IMR-90 (cell line): ENCODE measurements at regions not wholly inside any gene's neighbourhood (a gene's known extent, or its start where the extent isn't known, plus 50 kb on each side); places are given as distances from the start of the nearest gene placed in this dataset.

Experiments used
- FOS ChIP-seq: fragments of 150-350 bp; IDR thresholded peaks from 2 replicates; pipeline ENCODE4 v1.6.1; 2016; ENCODE audit warnings: low read depth, low read length
- POLR2A ChIP-seq: IDR thresholded peaks from 2 replicates; pipeline ENCODE4 v1.6.1; 2012; ENCODE audit warnings: mild to moderate bottlenecking, low read depth, low read length
- RAD21 ChIP-seq: IDR thresholded peaks from 2 replicates; pipeline ENCODE4 v1.6.1; 2012; ENCODE audit warnings: low read length, improper control_type of control experiment
- TF ChIP-seq, protein P1 (sequence below): conservative IDR thresholded peaks from 2 replicates; pipeline ENCODE4 v1.5.1; 2012; ENCODE audit warnings: mild to moderate bottlenecking, low read depth, low read length, improper control_type of control experiment
- TF ChIP-seq, protein P2 (sequence below): fragments of 150-350 bp; IDR thresholded peaks from 2 replicates; pipeline ENCODE4 v1.6.1; 2017; ENCODE audit warnings: mild to moderate bottlenecking, antibody characterized with exemption, low read length, low read depth

DNA sequence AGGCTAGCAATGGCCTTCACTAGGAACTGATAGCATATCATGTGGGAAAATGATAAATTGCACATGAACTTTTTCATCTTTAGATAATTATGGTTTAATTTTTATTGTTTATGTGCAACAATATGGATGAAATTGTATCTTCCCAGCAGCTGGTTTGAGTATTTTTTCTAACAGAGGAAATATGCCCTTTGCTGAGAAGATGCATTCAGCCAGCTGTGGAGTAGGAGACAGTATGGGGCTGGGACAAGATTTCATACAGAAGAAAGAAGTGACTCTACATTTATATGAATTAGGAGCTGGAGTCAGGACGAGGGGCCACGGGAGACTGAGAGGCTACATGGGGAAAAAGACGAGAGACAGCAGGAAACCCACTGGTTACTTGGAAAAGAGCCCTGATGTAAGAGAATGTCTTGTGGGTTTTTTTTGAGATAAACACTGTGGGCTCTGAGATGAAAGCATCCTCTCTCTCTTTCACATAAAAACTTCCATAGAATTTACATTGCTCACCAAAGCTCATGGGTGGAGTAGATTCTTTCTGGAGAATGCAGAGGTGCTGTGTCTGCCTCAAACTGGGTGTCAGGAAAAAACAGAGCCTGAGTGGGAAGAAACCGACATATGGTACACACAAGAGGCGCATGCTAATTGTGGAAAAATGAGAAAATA is 115.2 kb upstream of the PDZRN3 start:
- TF ChIP-seq, protein P1, sequence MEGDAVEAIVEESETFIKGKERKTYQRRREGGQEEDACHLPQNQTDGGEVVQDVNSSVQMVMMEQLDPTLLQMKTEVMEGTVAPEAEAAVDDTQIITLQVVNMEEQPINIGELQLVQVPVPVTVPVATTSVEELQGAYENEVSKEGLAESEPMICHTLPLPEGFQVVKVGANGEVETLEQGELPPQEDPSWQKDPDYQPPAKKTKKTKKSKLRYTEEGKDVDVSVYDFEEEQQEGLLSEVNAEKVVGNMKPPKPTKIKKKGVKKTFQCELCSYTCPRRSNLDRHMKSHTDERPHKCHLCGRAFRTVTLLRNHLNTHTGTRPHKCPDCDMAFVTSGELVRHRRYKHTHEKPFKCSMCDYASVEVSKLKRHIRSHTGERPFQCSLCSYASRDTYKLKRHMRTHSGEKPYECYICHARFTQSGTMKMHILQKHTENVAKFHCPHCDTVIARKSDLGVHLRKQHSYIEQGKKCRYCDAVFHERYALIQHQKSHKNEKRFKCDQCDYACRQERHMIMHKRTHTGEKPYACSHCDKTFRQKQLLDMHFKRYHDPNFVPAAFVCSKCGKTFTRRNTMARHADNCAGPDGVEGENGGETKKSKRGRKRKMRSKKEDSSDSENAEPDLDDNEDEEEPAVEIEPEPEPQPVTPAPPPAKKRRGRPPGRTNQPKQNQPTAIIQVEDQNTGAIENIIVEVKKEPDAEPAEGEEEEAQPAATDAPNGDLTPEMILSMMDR, result no peak
- TF ChIP-seq POLR2A, result no peak
- TF ChIP-seq, protein P2, sequence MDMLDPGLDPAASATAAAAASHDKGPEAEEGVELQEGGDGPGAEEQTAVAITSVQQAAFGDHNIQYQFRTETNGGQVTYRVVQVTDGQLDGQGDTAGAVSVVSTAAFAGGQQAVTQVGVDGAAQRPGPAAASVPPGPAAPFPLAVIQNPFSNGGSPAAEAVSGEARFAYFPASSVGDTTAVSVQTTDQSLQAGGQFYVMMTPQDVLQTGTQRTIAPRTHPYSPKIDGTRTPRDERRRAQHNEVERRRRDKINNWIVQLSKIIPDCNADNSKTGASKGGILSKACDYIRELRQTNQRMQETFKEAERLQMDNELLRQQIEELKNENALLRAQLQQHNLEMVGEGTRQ, result no peak
- TF ChIP-seq FOS, result no peak
- no peak for TF ChIP-seq RAD21
